RCC 7860 (cell line): ENCODE measurements at regions not wholly inside any gene's neighbourhood (a gene's known extent, or its start where the extent isn't known, plus 50 kb on each side); places are given as distances from the start of the nearest gene placed in this dataset.

ENCODE experiments used
- DNase-seq: peaks from one replicate; pipeline ENCODE4 v3.0.0-alpha.2; 2015; ENCODE audit warnings: low spot score
- FAIRE-seq: peaks from 2 replicates; lab custom pipeline; 2012; peaks lifted over from hg19 to GRCh38; lab: Jason Lieb, UNC

GRCh38 chr2:81250270-81250669, 945.7 kb upstream of the LRRTM1 start:
- FAIRE-seq (peak; percentile 96), DNase-seq (peak; percentile 62)

- no peak for FAIRE-seq
- DNase-seq, result no peak
These were observed 944.6 kb upstream of the LRRTM1 start for GRCh38 chr2:81249152-81249551.

- DNase-seq, result peak; percentile 33
- FAIRE-seq, result peak; percentile 90
These were observed 943.1 kb upstream of the LRRTM1 start for GRCh38 chr2:81247648-81248047.

- no peak for DNase-seq
- no peak for FAIRE-seq
These were observed 937.9 kb upstream of the LRRTM1 start for GRCh38 chr2:81242501-81242900.

- FAIRE-seq, result peak; percentile 14
- no peak for DNase-seq
These were observed 933.9 kb upstream of the LRRTM1 start for GRCh38 chr2:81238462-81238861.

GRCh38 chr2:81235601-81236000, 931.0 kb upstream of the LRRTM1 start:
- DNase-seq, result no peak
- FAIRE-seq, result no peak

- no peak for DNase-seq
These were observed 930.2 kb upstream of the LRRTM1 start for GRCh38 chr2:81234711-81235110.

GRCh38 chr2:81225756-81226155, 921.2 kb upstream of the LRRTM1 start:
- DNase-seq, result no peak
- no peak for FAIRE-seq

More at GRCh38 chr2:81234711-81235110, 930.2 kb upstream of the LRRTM1 start:
- FAIRE-seq, result no peak

GRCh38 chr2:81213598-81213997, 909.0 kb upstream of the LRRTM1 start:
- FAIRE-seq, result no peak
- no peak for DNase-seq

GRCh38 chr2:81206216-81206615, 901.7 kb upstream of the LRRTM1 start:
- DNase-seq (no peak), FAIRE-seq (no peak)

GRCh38 chr2:81196933-81197628, 892.5 kb upstream of the LRRTM1 start:
- no peak for DNase-seq

GRCh38 chr2:81196383-81196851, 891.9 kb upstream of the LRRTM1 start:
- FAIRE-seq (no peak), DNase-seq (no peak)

More at GRCh38 chr2:81196933-81197628, 892.5 kb upstream of the LRRTM1 start:
- no peak for FAIRE-seq

GRCh38 chr2:81195774-81196382, 891.3 kb upstream of the LRRTM1 start:
- FAIRE-seq (no peak), DNase-seq (no peak)

GRCh38 chr2:81195017-81195773, 890.6 kb upstream of the LRRTM1 start:
- DNase-seq (no peak), FAIRE-seq (no peak)

GRCh38 chr2:81194581-81194980, 890.0 kb upstream of the LRRTM1 start:
- DNase-seq, result no peak
- no peak for FAIRE-seq

GRCh38 chr2:81194176-81194575, 889.6 kb upstream of the LRRTM1 start:
- DNase-seq (no peak), FAIRE-seq (no peak)

GRCh38 chr2:81181845-81182244, 877.3 kb upstream of the LRRTM1 start:
- FAIRE-seq (no peak), DNase-seq (no peak)

GRCh38 chr2:81171447-81171846, 866.9 kb upstream of the LRRTM1 start:
- no peak for DNase-seq
- no peak for FAIRE-seq

GRCh38 chr2:81163583-81163982, 859.0 kb upstream of the LRRTM1 start:
- DNase-seq (no peak), FAIRE-seq (no peak)

GRCh38 chr2:81158505-81158904, 854.0 kb upstream of the LRRTM1 start:
- DNase-seq, result no peak

GRCh38 chr2:81148323-81148722, 843.8 kb upstream of the LRRTM1 start:
- FAIRE-seq (no peak), DNase-seq (no peak)

More at GRCh38 chr2:81158505-81158904, 854.0 kb upstream of the LRRTM1 start:
- FAIRE-seq, result no peak

GRCh38 chr2:81136296-81136695, 831.7 kb upstream of the LRRTM1 start:
- FAIRE-seq, result no peak

More at GRCh38 chr2:81136296-81136695, 831.7 kb upstream of the LRRTM1 start:
- DNase-seq, result no peak
